ENCODE measurements at regions not wholly inside any gene's neighbourhood (a gene's known extent, or its start where the extent isn't known, plus 50 kb on each side); places are given as distances from the start of the nearest gene placed in this dataset.

GRCh38 chr2:65554765-65555591, 122.6 kb upstream of the SPRED2 start:
- H2AFZ ChIP-seq (ENCODE audit: low read depth, low read length, severe bottlenecking): no peak overlapping the region
- H3K4me2 ChIP-seq (ENCODE audit: low read depth, low read length, poor library complexity, severe bottlenecking): peak overlapping the region; percentile 28
- no peaks in the 10 kb centered on the region for H3K9me2 ChIP-seq (replicated peaks; ENCODE audit: insufficient read depth, low read length)
- H3K27ac ChIP-seq (ENCODE audit: low read depth, low read length): peak overlapping the region; percentile 53
- TF ChIP-seq CTCF (IDR thresholded peaks at IDR 0.05; ENCODE audit: insufficient read depth, low read length, poor library complexity, severe bottlenecking): no peak
- no peak for TF ChIP-seq EZH2phosphoT487 (conservative IDR thresholded peaks at IDR 0.05; ENCODE audit: low read length)
- H3K79me2 ChIP-seq (ENCODE audit: insufficient read depth, low read length): no peaks in the 10 kb centered on the region
- H3K9ac ChIP-seq (ENCODE audit: low read length): no peak overlapping the region
- H3K4me3 ChIP-seq (ENCODE audit: insufficient read depth, low read length, poor library complexity, severe bottlenecking): no peak overlapping the region
- no peaks in the 10 kb centered on the region for H3K36me3 ChIP-seq (ENCODE audit: low read length)
- peaks cover 14% of the 10 kb centered on the region; the same call in 1 of the 2 replicates for H3F3A ChIP-seq (ENCODE audit: insufficient read depth)
- H3K9me3 ChIP-seq (ENCODE audit: insufficient read depth, low read length): no peaks in the 10 kb centered on the region
- no peaks in the 10 kb centered on the region for H3K27me3 ChIP-seq (ENCODE audit: low read length)
- no peaks in the 10 kb centered on the region for H4K20me1 ChIP-seq (ENCODE audit: low read depth, low read length)

GRCh38 chr2:65553504-65554074, 121.2 kb upstream of the SPRED2 start:
- Histone ChIP-seq H3K4me3 (ENCODE audit: insufficient read depth, low read length, poor library complexity, severe bottlenecking) (no peak overlapping the region), H3K36me3 (ENCODE audit: low read length) (no peaks in the 10 kb centered on the region), H3K27ac (ENCODE audit: low read depth, low read length) (0 out of 2 replicates have a peak overlapping the region, but pooled peaks have one; percentile 8), H3F3A (ENCODE audit: insufficient read depth) (peaks cover 14% of the 10 kb centered on the region; the same call in 1 of the 2 replicates), H3K27me3 (ENCODE audit: low read length) (no peaks in the 10 kb centered on the region), H4K20me1 (ENCODE audit: low read depth, low read length) (no peaks in the 10 kb centered on the region), H3K79me2 (ENCODE audit: insufficient read depth, low read length) (no peaks in the 10 kb centered on the region), H3K9me2 (replicated peaks; ENCODE audit: insufficient read depth, low read length) (no peaks in the 10 kb centered on the region), H3K9me3 (ENCODE audit: insufficient read depth, low read length) (no peaks in the 10 kb centered on the region), H2AFZ (ENCODE audit: low read depth, low read length, severe bottlenecking) (no peak overlapping the region), H3K4me2 (ENCODE audit: low read depth, low read length, poor library complexity, severe bottlenecking) (peak overlapping the region; percentile 22), H3K9ac (ENCODE audit: low read length) (no peak overlapping the region)
- no peak for TF ChIP-seq EZH2phosphoT487 (conservative IDR thresholded peaks at IDR 0.05; ENCODE audit: low read length)
- TF ChIP-seq CTCF (IDR thresholded peaks at IDR 0.05; ENCODE audit: insufficient read depth, low read length, poor library complexity, severe bottlenecking): no peak

GRCh38 chr2:65551528-65551927, 119.1 kb upstream of the SPRED2 start:
- TF ChIP-seq EZH2phosphoT487 (conservative IDR thresholded peaks at IDR 0.05; ENCODE audit: low read length) (no peak), CTCF (IDR thresholded peaks at IDR 0.05; ENCODE audit: insufficient read depth, low read length, poor library complexity, severe bottlenecking) (no peak)
- Histone ChIP-seq H3F3A (ENCODE audit: insufficient read depth) (peaks cover 14% of the 10 kb centered on the region; the same call in 1 of the 2 replicates), H2AFZ (ENCODE audit: low read depth, low read length, severe bottlenecking) (no peak overlapping the region), H3K9ac (ENCODE audit: low read length) (no peak overlapping the region), H3K9me3 (ENCODE audit: insufficient read depth, low read length) (no peaks in the 10 kb centered on the region), H3K4me3 (ENCODE audit: insufficient read depth, low read length, poor library complexity, severe bottlenecking) (no peak overlapping the region), H3K36me3 (ENCODE audit: low read length) (no peaks in the 10 kb centered on the region), H4K20me1 (ENCODE audit: low read depth, low read length) (no peaks in the 10 kb centered on the region), H3K9me2 (replicated peaks; ENCODE audit: insufficient read depth, low read length) (no peaks in the 10 kb centered on the region), H3K27me3 (ENCODE audit: low read length) (no peaks in the 10 kb centered on the region), H3K79me2 (ENCODE audit: insufficient read depth, low read length) (no peaks in the 10 kb centered on the region), H3K4me2 (ENCODE audit: low read depth, low read length, poor library complexity, severe bottlenecking) (no peak overlapping the region), H3K27ac (ENCODE audit: low read depth, low read length) (no peak overlapping the region)
